ENCODE measurements at regions not wholly inside any gene's neighbourhood (a gene's known extent, or its start where the extent isn't known, plus 50 kb on each side); places are given as distances from the start of the nearest gene placed in this dataset.

DNA sequence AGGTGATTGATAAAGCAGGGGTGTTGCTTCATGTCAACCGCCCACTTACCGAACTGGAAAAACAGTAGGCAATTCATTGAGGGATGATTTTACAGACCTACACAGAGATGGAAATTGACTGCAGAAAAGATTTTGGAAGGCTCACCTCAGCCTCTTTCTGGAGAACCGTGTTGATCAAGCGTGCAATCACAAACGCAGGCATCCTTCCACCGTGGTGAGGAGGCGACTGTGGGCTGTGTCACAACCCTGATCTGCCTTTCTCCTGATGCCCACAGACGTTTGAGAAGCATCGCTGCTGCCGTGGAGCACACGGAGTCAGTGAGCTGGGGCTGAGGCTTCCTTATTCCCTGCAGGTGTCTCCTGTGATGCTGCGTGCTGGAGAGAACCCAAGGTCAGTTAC lies 132.0 kb downstream of the TMEM18 start:
- no peak overlapping the region for H3K4me2 ChIP-seq
- H3K27me3 ChIP-seq = no peaks in the 10 kb centered on the region
- no peak overlapping the region for H3K9ac ChIP-seq
- no peak overlapping the region for H2AFZ ChIP-seq (replicated peaks)
- Mint-ChIP-seq H3K4me3 (no peak overlapping the region), H3K36me3 (no peaks in the 10 kb centered on the region), H3K4me1 (peaks cover 10% of the 10 kb centered on the region), H3K9me3 (peaks cover 7% of the 10 kb centered on the region), H3K27ac (peak overlapping the region; percentile 80), H3K27me3 (ENCODE audit: insufficient read depth, low read depth) (peaks cover 5% of the 10 kb centered on the region)
- no peaks in the 10 kb centered on the region for H4K20me1 ChIP-seq (ENCODE audit: low read depth)
- H3F3A ChIP-seq (ENCODE audit: low read depth) = no peaks in the 10 kb centered on the region
- TF ChIP-seq, protein P1, sequence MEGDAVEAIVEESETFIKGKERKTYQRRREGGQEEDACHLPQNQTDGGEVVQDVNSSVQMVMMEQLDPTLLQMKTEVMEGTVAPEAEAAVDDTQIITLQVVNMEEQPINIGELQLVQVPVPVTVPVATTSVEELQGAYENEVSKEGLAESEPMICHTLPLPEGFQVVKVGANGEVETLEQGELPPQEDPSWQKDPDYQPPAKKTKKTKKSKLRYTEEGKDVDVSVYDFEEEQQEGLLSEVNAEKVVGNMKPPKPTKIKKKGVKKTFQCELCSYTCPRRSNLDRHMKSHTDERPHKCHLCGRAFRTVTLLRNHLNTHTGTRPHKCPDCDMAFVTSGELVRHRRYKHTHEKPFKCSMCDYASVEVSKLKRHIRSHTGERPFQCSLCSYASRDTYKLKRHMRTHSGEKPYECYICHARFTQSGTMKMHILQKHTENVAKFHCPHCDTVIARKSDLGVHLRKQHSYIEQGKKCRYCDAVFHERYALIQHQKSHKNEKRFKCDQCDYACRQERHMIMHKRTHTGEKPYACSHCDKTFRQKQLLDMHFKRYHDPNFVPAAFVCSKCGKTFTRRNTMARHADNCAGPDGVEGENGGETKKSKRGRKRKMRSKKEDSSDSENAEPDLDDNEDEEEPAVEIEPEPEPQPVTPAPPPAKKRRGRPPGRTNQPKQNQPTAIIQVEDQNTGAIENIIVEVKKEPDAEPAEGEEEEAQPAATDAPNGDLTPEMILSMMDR (IDR thresholded peaks at IDR 0.05) = no peak
- H3K36me3 ChIP-seq = no peaks in the 10 kb centered on the region
- H3K4me1 ChIP-seq = no peaks in the 10 kb centered on the region
- H3K79me2 ChIP-seq (ENCODE audit: low read depth) = no peaks in the 10 kb centered on the region
- no peak for DNase-seq (ENCODE audit: low spot score)
- no peak overlapping the region for H3K27ac ChIP-seq
- H3K4me3 ChIP-seq = no peak overlapping the region
- H3K9me3 ChIP-seq (ENCODE audit: low read depth) = no peaks in the 10 kb centered on the region

DNA sequence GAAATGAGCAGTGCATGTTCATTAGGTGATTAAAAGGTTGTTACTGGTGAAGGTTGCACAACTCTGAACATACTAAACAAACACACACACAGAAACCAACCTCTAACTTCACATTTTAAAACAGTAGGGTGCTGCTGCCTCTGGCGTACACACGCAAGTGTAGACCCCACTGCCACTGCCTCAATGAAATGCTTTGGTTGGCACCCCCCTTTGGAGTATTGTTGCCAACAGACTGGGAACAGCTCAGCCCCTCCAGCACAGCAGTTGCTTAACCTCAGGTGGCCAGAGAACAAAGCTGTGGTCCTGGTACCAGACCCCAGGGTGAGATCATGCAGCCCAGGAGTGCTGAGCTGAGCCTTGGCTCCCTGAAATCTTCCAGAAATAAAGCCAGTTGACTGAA lies 138.6 kb downstream of the TMEM18 start:
- DNase-seq (ENCODE audit: low spot score) = no peak
- H3K9me3 Mint-ChIP-seq = peaks cover 38% of the 10 kb centered on the region
- H3K4me3 ChIP-seq = no peak overlapping the region

DNA sequence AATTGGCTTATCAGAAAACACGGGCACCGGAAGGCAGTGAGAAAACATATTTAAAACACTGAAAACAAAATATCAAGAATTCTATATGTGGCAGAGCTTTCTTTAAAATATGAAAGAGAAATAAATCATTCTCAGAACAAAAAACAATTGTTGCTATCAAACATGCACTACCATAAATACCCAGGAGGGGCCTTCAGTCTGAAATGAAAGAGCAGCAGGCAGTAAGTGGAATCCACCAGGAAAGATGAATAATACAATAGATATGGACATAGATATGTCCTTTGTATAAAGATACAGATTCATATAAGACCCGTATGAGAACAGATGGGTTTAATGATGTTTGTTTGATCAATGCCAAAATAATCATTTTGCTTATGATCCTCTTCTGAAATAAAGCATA lies 142.0 kb downstream of the TMEM18 start:
- no peaks in the 10 kb centered on the region for H3K9me3 ChIP-seq (ENCODE audit: low read depth)
- Mint-ChIP-seq H3K4me3 (no peak overlapping the region), H3K27me3 (ENCODE audit: insufficient read depth, low read depth) (peaks cover 7% of the 10 kb centered on the region), H3K9me3 (peaks cover 49% of the 10 kb centered on the region), H3K4me1 (no peaks in the 10 kb centered on the region), H3K36me3 (peaks cover 2% of the 10 kb centered on the region), H3K27ac (no peak overlapping the region)
- no peaks in the 10 kb centered on the region for H3K27me3 ChIP-seq
- no peak overlapping the region for H3K27ac ChIP-seq
- no peak overlapping the region for H3K4me2 ChIP-seq
- H4K20me1 ChIP-seq (ENCODE audit: low read depth) = no peaks in the 10 kb centered on the region
- no peak overlapping the region for H3K9ac ChIP-seq
- no peak overlapping the region for H2AFZ ChIP-seq (replicated peaks)
- H3K79me2 ChIP-seq (ENCODE audit: low read depth) = no peaks in the 10 kb centered on the region
- H3F3A ChIP-seq (ENCODE audit: low read depth) = no peaks in the 10 kb centered on the region
- no peaks in the 10 kb centered on the region for H3K4me1 ChIP-seq
- no peak for DNase-seq (ENCODE audit: low spot score)
- no peaks in the 10 kb centered on the region for H3K36me3 ChIP-seq
- H3K4me3 ChIP-seq = no peak overlapping the region
- no peak for TF ChIP-seq EZH2phosphoT487 (IDR thresholded peaks at IDR 0.05)
- TF ChIP-seq, protein P1 (IDR thresholded peaks at IDR 0.05) = peak; percentile 23

More for the DNA sequence above, 138.6 kb downstream of the TMEM18 start:
- Mint-ChIP-seq H3K4me1 (no peaks in the 10 kb centered on the region), H3K4me3 (no peak overlapping the region), H3K36me3 (peaks cover 2% of the 10 kb centered on the region), H3K27ac (no peak overlapping the region), H3K27me3 (ENCODE audit: insufficient read depth, low read depth) (peaks cover 7% of the 10 kb centered on the region)
- H3K27me3 ChIP-seq = no peaks in the 10 kb centered on the region
- no peak overlapping the region for H3K27ac ChIP-seq
- TF ChIP-seq, protein P1 (IDR thresholded peaks at IDR 0.05) = no peak
- TF ChIP-seq EZH2 (IDR thresholded peaks at IDR 0.05) = no peak
- no peak for TF ChIP-seq EZH2phosphoT487 (IDR thresholded peaks at IDR 0.05)
- H3K4me2 ChIP-seq = no peak overlapping the region
- no peaks in the 10 kb centered on the region for H3K36me3 ChIP-seq
- no peaks in the 10 kb centered on the region for H3K79me2 ChIP-seq (ENCODE audit: low read depth)
- H3K9me3 ChIP-seq (ENCODE audit: low read depth) = no peaks in the 10 kb centered on the region
- peak overlapping the region; percentile 26 for H2AFZ ChIP-seq (replicated peaks)
- no peaks in the 10 kb centered on the region for H4K20me1 ChIP-seq (ENCODE audit: low read depth)
- no peak overlapping the region for H3K9ac ChIP-seq
- H3F3A ChIP-seq (ENCODE audit: low read depth) = no peaks in the 10 kb centered on the region
- H3K4me1 ChIP-seq = no peaks in the 10 kb centered on the region

DNA sequence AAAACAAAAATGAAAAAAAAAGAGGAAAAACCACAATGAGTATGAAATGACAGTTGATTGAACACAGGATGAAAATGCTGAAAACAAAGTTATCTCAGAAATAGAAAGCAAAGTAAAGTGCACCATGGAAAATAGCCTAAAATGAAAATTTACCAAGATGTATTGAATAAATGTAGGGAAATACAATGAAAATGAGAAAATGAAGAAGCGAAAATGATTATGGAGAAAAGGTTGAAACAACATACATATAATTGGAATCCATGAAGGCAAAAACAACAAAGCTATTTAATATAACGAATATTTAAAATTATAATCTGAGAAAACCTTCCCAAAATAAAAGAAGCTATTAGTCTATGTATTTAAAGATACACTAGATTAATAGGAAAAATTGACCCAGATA lies 147.4 kb downstream of the TMEM18 start:
- Mint-ChIP-seq H3K4me1 (peaks cover 2% of the 10 kb centered on the region), H3K27me3 (ENCODE audit: insufficient read depth, low read depth) (no peaks in the 10 kb centered on the region)

More for the DNA sequence above, 147.4 kb downstream of the TMEM18 start:
- Histone ChIP-seq H2AFZ (replicated peaks) (no peak overlapping the region), H3K27me3 (peaks cover 6% of the 10 kb centered on the region), H3K9me3 (ENCODE audit: low read depth) (no peaks in the 10 kb centered on the region), H3K27ac (no peak overlapping the region), H3K79me2 (ENCODE audit: low read depth) (no peaks in the 10 kb centered on the region), H3K9ac (no peak overlapping the region), H3K36me3 (no peaks in the 10 kb centered on the region), H3K4me3 (no peak overlapping the region), H3K4me2 (no peak overlapping the region), H4K20me1 (ENCODE audit: low read depth) (no peaks in the 10 kb centered on the region), H3K4me1 (peaks cover 7% of the 10 kb centered on the region), H3F3A (ENCODE audit: low read depth) (peaks cover 9% of the 10 kb centered on the region)
- Mint-ChIP-seq H3K36me3 (no peaks in the 10 kb centered on the region), H3K4me3 (no peak overlapping the region), H3K27ac (no peak overlapping the region), H3K9me3 (peaks cover 22% of the 10 kb centered on the region)
- no peak for TF ChIP-seq EZH2 (IDR thresholded peaks at IDR 0.05)
- no peak for DNase-seq (ENCODE audit: low spot score)
